ENCODE measurements at regions not wholly inside any gene's neighbourhood (a gene's known extent, or its start where the extent isn't known, plus 50 kb on each side); places are given as distances from the start of the nearest gene placed in this dataset.
"Not testable (repeated sequence)": the region's sequence is repeated elsewhere in the genome, so short reads cannot be mapped to it uniquely, and the experiment has no call there.

DNA sequence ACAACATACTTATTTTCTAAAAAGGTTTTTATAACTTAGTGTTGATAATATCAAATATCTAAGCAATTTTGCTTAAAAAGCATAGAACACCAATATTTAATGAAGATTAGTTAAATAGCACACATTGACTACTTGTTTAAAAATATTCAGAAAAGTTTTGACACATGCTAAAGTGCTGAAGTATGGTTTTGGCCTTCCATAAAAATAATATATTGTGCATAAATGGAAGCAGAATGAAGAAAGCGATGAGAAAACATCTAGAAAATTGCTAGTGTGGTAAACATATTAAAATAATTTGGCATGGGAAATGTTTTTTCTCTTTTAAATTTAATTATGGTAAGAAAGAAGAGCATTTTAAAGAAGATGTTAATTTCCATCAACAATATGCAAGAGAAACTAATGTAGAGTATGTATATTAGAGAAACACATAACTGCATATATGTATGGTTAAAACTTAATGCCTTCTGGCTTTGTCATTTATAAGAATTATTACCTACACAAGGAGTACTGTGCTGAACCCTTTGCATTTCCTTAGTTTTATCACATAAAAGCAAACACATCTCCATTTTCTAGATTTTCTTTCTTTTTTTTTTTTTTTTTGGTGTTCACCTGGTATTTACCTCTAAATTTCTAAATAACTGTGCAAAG, 921.0 kb upstream of the ADAMTS5 start:
- not testable (repeated sequence) for TF ChIP-seq POLR2A (IDR thresholded peaks at IDR 0.05; ENCODE audit: low read length); GATA1 (IDR thresholded peaks at IDR 0.05; ENCODE audit: low read depth, low read length)
